GM23338 (cell line): ENCODE measurements at regions not wholly inside any gene's neighbourhood (a gene's known extent, or its start where the extent isn't known, plus 50 kb on each side); places are given as distances from the start of the nearest gene placed in this dataset.

Experiments
- ATAC-seq: fragments of 200-7000 bp; cut with Tn5 transposase; 3 replicates; pipeline ENCODE4 v1.9.1; 2020
- DNase-seq: peaks from one replicate; pipeline ENCODE4 v3.0.0-alpha.2; 2015; ENCODE audit warnings: low spot score
- H2AFZ ChIP-seq: fragments of 200-600 bp; sonication (generic); 2 replicates; pipeline ENCODE4 v1.8.0; 2016; ENCODE audit warnings: antibody characterized with exemption, mild to moderate bottlenecking, moderate library complexity
- H3F3A ChIP-seq: fragments of 200-600 bp; sonication (generic); replicated peaks from 2 replicates; pipeline ENCODE4 v1.8.0; 2017; ENCODE audit warnings: antibody characterized with exemption, mixed run types, low read depth
- H3K27ac ChIP-seq: fragments of 200-600 bp; sonication (generic); 2 replicates; pipeline ENCODE4 v1.6.1; 2016; ENCODE audit warnings: low read depth
- H3K27me3 ChIP-seq: fragments of 200-600 bp; sonication (generic); 2 replicates; pipeline ENCODE4 v1.8.0; 2016; ENCODE audit warnings: mild to moderate bottlenecking, mixed run types, moderate library complexity; ENCODE audit not compliant: insufficient read depth
- H3K36me3 ChIP-seq: fragments of 200-600 bp; sonication (generic); 2 replicates; pipeline ENCODE4 v1.8.0; 2016; ENCODE audit warnings: mild to moderate bottlenecking; ENCODE audit not compliant: insufficient read depth
- H3K4me1 ChIP-seq: fragments of 200-600 bp; sonication (generic); 2 replicates; pipeline ENCODE4 v1.8.0; 2016; ENCODE audit warnings: mild to moderate bottlenecking, moderate library complexity; ENCODE audit not compliant: insufficient read depth
- H3K4me2 ChIP-seq: fragments of 200-600 bp; sonication (generic); 2 replicates; pipeline ENCODE4 v1.7.1; 2017; ENCODE audit warnings: mixed run types
- H3K4me3 ChIP-seq: fragments of 200-600 bp; sonication (generic); 2 replicates; pipeline ENCODE4 v1.6.1; 2016; ENCODE audit warnings: mixed run types
- H3K79me2 ChIP-seq: fragments of 200-600 bp; sonication (generic); replicated peaks from 2 replicates; pipeline ENCODE4 v1.8.0; 2017; ENCODE audit warnings: mild to moderate bottlenecking; ENCODE audit not compliant: insufficient read depth
- H3K9me2 ChIP-seq: fragments of 200-600 bp; sonication (generic); 2 replicates; pipeline ENCODE4 v1.8.0; 2017; ENCODE audit not compliant: insufficient read depth
- H4K20me1 ChIP-seq: fragments of 200-600 bp; sonication (generic); replicated peaks from 2 replicates; pipeline ENCODE4 v1.8.0; 2017; ENCODE audit warnings: mild to moderate bottlenecking; ENCODE audit not compliant: insufficient read depth
- H3K27ac Mint-ChIP-seq: 2 replicates; pipeline ENCODE4 v1.8.0; 2020; ENCODE audit warnings: inconsistent platforms, mild to moderate bottlenecking, moderate library complexity, mixed read lengths
- H3K27me3 Mint-ChIP-seq: 3 replicates; pipeline ENCODE4 v1.8.0; 2022; ENCODE audit warnings: low read depth, mild to moderate bottlenecking, moderate library complexity, mixed read lengths, inconsistent platforms; ENCODE audit not compliant: insufficient read depth, poor library complexity
- H3K36me3 Mint-ChIP-seq: 3 replicates; pipeline ENCODE4 v1.8.0; 2021; ENCODE audit warnings: low read depth, mild to moderate bottlenecking, inconsistent platforms, moderate library complexity, mixed read lengths
- H3K4me1 Mint-ChIP-seq: 3 replicates; pipeline ENCODE4 v1.8.0; 2020; ENCODE audit warnings: mild to moderate bottlenecking, inconsistent platforms, mixed read lengths
- H3K4me3 Mint-ChIP-seq: 3 replicates; pipeline ENCODE4 v1.8.0; 2021; ENCODE audit warnings: moderate library complexity, mild to moderate bottlenecking, inconsistent platforms, mixed read lengths
- H3K9me3 Mint-ChIP-seq: 3 replicates; pipeline ENCODE4 v1.8.0; 2020; ENCODE audit warnings: moderate library complexity, mild to moderate bottlenecking, inconsistent platforms, mixed read lengths
- CREB1 ChIP-seq: fragments of 250-450 bp; sonication (Bioruptor Pico); IDR thresholded peaks from 2 replicates; pipeline ENCODE4 v1.5.0; 2020; ENCODE audit warnings: low read depth, mild to moderate bottlenecking, moderate library complexity
- CTCF ChIP-seq, 2 experiments: fragments of 200-600 bp in 1 of 2; sonication (generic) in 1 of 2; conservative IDR thresholded peaks; 2 replicates each; pipeline versions ENCODE4 v1.5.1 to v1.6.1; 2016 to 2017; ENCODE audit warnings: antibody characterized with exemption in 2 of 2, low read depth in 2 of 2, mild to moderate bottlenecking in 2 of 2, moderate library complexity in 1 of 2
- ETS1 ChIP-seq: IDR thresholded peaks from 2 replicates; pipeline ENCODE4 v1.6.1; 2016; ENCODE audit warnings: antibody characterized with exemption
- EZH2 ChIP-seq: fragments of 200-600 bp; sonication (generic); IDR thresholded peaks from one replicate; pipeline ENCODE4 v1.8.0; 2017; ENCODE audit warnings: antibody characterized with exemption, mild to moderate bottlenecking, low read depth; ENCODE audit not compliant: unreplicated experiment
- EZH2phosphoT487 ChIP-seq: fragments of 200-600 bp; sonication (generic); IDR thresholded peaks from one replicate; pipeline ENCODE4 v1.8.1; 2018; ENCODE audit warnings: antibody characterized with exemption; ENCODE audit not compliant: unreplicated experiment
- JUNB ChIP-seq: IDR thresholded peaks from one replicate; pipeline ENCODE4 v1.6.1; 2016; ENCODE audit warnings: antibody characterized with exemption; ENCODE audit not compliant: unreplicated experiment
- NANOG ChIP-seq: IDR thresholded peaks from 2 replicates; pipeline ENCODE4 v1.6.1; 2016; ENCODE audit warnings: antibody characterized with exemption, borderline replicate concordance
- POLR2AphosphoS5 ChIP-seq: IDR thresholded peaks from 2 replicates; pipeline ENCODE4 v1.6.1; 2016; ENCODE audit warnings: antibody characterized with exemption, low read depth
- REST ChIP-seq: IDR thresholded peaks from one replicate; pipeline ENCODE4 v1.6.1; 2018; ENCODE audit warnings: antibody characterized with exemption; ENCODE audit not compliant: unreplicated experiment
- STAT1 ChIP-seq: IDR thresholded peaks from one replicate; pipeline ENCODE4 v1.6.1; 2016; ENCODE audit warnings: antibody characterized with exemption; ENCODE audit not compliant: unreplicated experiment
- ZNF114 ChIP-seq: fragments of 250-450 bp; sonication (Bioruptor Pico); IDR thresholded peaks from 2 replicates; pipeline ENCODE4 v1.5.0; 2020; ENCODE audit warnings: mild to moderate bottlenecking, moderate library complexity
- ZNF331 ChIP-seq: fragments of 250-450 bp; sonication (Bioruptor Pico); IDR thresholded peaks from 2 replicates; pipeline ENCODE4 v1.5.0; 2020; ENCODE audit warnings: low read depth, mild to moderate bottlenecking, moderate library complexity
- ZNF462 ChIP-seq: fragments of 250-450 bp; sonication (Bioruptor Pico); IDR thresholded peaks from 2 replicates; pipeline ENCODE4 v1.5.0; 2020; ENCODE audit warnings: mild to moderate bottlenecking, moderate library complexity

GRCh38 chrX:13261348-13261747, 58.5 kb downstream of the ATXN3L start:
- DNase-seq, result no peak
- Histone ChIP-seq H3K79me2 (no peaks in the 10 kb centered on the region), H3K4me2 (no peak overlapping the region), H3K9me2 (no peaks in the 10 kb centered on the region), H3K4me3 (no peak overlapping the region), H3K27me3 (no peaks in the 10 kb centered on the region), H3K4me1 (peaks cover 6% of the 10 kb centered on the region; the same call in 1 of the 2 replicates), H3K36me3 (no peaks in the 10 kb centered on the region), H2AFZ (no peak overlapping the region), H3K27ac (no peak overlapping the region), H3F3A (no peaks in the 10 kb centered on the region), H4K20me1 (no peaks in the 10 kb centered on the region)
- H3K4me3 Mint-ChIP-seq, result no peak overlapping the region
- no peak overlapping the region for H3K27ac Mint-ChIP-seq
- H3K27me3 Mint-ChIP-seq, result no peaks in the 10 kb centered on the region
- TF ChIP-seq JUNB (no peak), ZNF331 (CRISPR knock-in tag) (no peak), STAT1 (no peak), CTCF (conservative IDR thresholded peaks at IDR 0.05; ENCODE audit: low read depth in 2 of 2) (no peak), EZH2 (no peak), ZNF462 (CRISPR knock-in tag) (no peak), ETS1 (no peak), CREB1 (CRISPR knock-in tag) (no peak), NANOG (no peak), ZNF114 (CRISPR knock-in tag) (no peak), REST (no peak), POLR2AphosphoS5 (no peak), EZH2phosphoT487 (no peak)
- no peak for ATAC-seq
- H3K36me3 Mint-ChIP-seq, result no peaks in the 10 kb centered on the region
- H3K4me1 Mint-ChIP-seq, result no peaks in the 10 kb centered on the region
- H3K9me3 Mint-ChIP-seq, result no peaks in the 10 kb centered on the region
